ENCODE measurements at regions not wholly inside any gene's neighbourhood (a gene's known extent, or its start where the extent isn't known, plus 50 kb on each side); places are given as distances from the start of the nearest gene placed in this dataset.
"Not testable (repeated sequence)": the region's sequence is repeated elsewhere in the genome, so short reads cannot be mapped to it uniquely, and the experiment has no call there.

DNA sequence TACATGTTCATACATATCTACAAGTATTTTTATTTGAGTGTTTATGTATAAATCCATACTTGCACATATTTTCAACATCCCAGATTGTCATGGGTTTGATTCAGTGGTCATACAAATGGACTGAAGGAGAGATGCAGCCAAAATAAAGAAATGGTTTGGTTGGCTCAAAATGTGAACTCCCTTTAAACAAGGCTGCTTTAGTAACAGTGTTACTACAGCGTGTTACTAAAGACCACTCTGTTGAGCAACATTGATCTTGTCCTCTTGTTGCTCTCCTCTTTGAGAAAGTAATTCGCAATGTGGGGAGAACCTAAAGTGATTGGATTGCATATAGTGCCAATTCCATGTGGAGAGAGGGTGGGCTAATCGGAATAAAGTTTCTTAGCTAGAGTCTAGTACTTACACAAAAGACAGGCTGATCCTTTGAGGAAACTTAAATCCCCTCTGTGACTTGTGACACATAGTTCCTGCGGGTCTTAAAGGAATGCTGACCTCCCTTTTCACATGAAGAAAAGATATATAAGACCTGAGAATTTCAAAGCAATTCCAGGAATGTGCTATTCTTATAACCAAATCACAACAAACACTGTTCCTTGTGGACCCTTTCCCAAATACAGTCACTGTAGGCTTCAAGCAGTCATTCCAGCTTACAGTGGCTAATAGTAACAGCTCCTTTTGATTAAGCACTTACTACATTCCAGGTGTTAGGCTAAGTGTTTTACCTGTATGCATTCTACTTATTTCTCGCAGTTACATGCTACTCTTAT, 144.3 kb downstream of the FZD1 start:
- DNase-seq = no peak

DNA sequence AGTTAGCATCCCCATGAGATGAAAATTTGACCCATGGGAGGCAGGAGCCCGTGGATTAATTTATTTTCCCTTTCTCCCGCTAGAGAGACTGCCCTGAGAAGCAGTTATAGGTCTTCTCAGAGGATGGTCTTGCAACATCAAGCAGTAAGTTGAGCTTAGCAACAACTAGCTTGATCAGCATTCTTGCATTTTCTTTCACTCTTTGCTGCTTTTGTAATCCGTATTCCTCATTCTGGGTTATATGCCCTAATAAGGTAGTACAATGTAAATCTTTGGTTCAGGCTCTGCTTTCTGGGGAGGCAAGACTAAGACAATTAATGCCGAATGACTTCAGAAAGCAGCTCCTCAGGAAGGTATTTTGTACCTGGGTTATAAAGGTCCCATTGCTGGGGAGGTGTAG, 146.8 kb downstream of the FZD1 start:
- DNase-seq = no peak

- no peak for DNase-seq
Measured at GRCh38 chr7:91412298-91412697, 148.1 kb downstream of the FZD1 start.

- DNase-seq = no peak
Measured at GRCh38 chr7:91414734-91415133, 150.5 kb downstream of the FZD1 start.

- DNase-seq = no peak
Measured at GRCh38 chr7:91416155-91416865, 152.1 kb downstream of the FZD1 start.

DNA sequence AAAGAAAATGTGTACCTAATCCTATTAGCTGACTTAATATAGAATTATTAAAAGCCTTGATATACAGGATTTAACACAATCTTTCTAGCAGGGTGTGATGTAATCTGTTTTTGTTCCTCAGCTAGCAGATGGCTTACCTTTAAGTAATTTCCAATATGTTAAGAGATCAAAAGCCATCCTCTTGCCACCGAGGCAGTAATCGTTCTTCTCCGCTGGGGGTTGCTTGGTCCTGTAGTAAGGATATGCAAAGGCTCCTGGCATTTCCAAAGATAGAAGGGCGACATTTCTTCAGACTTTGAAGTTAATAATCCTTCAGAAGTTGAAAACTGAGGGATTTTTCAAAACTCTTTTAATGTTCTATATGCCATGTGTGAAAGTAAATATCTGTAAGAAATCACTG, 156.4 kb downstream of the FZD1 start:
- no peak for DNase-seq

DNA sequence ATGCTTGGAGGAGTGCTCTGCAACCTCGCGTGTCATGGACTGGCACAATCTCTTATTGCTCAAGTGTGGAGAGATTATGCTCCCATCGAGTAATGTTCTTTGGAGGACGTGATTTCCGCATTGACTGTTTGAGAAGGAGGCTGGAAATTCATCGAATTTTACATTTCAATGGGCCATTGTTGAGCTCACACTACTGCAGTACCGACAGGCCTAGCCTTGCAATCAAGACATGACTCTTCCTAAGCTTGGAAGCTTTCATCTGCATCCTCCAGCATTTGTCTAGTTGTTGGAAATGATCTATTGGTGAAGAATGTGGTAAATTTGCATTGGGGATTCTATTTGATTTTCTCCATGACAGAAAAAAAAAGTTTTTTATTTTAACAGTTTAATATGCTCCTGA, 156.8 kb downstream of the FZD1 start:
- no peak for DNase-seq

DNA sequence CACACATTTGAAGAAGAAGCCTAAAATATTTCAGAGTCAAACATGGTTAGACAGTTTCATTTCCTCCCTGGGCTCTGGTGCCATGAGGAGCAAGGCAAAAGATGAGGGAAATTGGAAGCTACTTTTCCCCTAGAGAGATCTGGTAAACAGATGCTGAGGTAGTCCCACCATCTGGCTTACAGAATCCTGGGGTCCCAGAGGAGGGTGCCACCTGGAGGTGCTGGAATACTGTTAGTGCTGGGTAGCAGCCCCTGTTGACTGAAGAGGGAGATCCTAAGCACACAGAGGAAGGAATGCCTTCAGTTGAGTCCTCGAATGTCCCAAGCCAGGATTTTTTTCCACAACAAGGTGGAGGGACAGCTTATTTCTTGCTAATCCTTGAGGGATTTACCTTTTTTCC, 160.1 kb downstream of the FZD1 start:
- DNase-seq = no peak

GRCh38 chr7:91425149-91425548, 160.9 kb downstream of the FZD1 start:
- DNase-seq = no peak

- no peak for DNase-seq
Measured at GRCh38 chr7:91427051-91427450, 162.8 kb downstream of the FZD1 start.

- DNase-seq = no peak
Measured at GRCh38 chr7:91431601-91432000, 167.4 kb downstream of the FZD1 start.

DNA sequence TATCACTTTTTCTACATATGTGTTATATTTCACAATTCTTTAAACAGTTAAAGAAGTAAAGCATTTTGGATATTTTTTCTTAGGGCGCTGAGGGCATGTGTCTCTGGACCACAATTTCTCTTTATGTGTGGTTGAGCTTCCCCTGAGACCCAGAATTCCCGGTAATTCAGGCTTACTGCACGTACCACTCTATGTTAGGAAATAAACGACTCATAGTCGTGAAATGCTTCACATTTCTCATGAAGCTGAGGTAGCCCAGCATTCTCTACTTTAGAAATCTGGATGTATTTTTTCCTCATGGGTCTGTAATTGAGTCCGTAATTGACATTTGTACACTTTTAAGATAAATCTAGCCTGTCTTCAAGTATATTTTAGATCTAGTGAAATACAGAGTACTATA, 170.6 kb downstream of the FZD1 start:
- no peak for DNase-seq

- no peak for DNase-seq
Measured at GRCh38 chr7:91435381-91436059, 171.3 kb downstream of the FZD1 start.

DNA sequence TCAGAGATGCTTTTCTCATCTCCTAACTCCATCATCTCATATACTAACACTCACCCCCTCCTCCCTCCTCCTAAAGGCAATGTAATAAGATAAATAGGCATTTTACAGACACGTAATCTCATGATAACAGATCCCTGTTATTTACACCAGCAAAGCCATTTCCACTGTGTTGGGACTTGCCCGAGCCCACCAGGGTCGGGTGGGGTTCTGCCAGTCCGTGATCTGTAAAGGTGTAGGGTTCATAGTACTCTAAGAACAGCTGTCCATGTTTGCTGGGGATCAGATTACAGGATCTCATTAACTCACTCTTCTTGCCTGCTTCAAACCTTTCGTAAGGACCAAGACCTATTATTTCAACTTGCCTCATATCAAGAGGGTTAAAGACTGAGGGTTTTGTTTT, 172.4 kb downstream of the FZD1 start:
- no peak for DNase-seq

DNA sequence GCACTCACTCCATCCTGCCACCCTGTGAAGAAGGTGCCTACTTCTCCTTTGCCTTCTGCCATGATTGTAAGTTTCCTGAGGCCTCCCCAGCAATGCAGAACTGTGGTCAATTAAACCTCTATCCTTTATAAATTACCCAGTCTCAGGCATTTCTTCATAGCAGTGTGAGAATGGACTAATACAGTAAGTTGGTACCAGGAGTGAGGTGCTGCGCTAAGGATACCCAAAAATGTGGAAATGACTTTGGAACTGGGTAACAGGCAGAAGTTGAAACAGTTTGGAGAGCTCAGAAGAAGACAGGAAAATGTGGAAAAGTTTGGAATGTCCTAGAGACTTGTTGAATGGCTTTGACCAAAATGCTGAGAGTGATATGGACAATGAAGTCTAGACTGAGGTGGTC, 176.0 kb downstream of the FZD1 start:
- not testable (repeated sequence) for DNase-seq

- DNase-seq = no peak
Measured at GRCh38 chr7:91443862-91444261, 179.6 kb downstream of the FZD1 start.

GRCh38 chr7:91446819-91447218, 182.6 kb downstream of the FZD1 start:
- no peak for DNase-seq

- DNase-seq = no peak
Measured at GRCh38 chr7:91455411-91455810, 191.2 kb downstream of the FZD1 start.

DNA sequence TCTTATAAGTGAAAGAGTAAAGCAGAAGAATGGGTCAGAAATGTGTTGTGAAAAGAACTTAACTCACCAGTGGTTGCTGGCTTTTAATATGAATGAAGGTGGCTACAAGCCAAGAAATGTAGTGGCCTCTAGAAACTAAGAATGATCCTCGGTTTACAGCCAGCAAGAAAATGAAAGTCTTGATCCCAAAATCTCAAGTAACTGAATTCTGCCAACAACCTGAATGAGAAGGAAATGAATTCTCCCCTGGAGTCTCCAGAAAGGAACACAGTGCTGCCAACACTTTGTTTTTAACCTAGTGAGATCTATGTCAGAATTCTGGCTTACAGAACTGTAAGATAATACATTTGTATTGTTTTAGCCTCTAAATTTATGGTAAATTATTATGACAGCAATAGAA, 193.0 kb downstream of the FZD1 start:
- no peak for DNase-seq

- DNase-seq = no peak
Measured at GRCh38 chr7:91459539-91459938, 195.3 kb downstream of the FZD1 start.

DNA sequence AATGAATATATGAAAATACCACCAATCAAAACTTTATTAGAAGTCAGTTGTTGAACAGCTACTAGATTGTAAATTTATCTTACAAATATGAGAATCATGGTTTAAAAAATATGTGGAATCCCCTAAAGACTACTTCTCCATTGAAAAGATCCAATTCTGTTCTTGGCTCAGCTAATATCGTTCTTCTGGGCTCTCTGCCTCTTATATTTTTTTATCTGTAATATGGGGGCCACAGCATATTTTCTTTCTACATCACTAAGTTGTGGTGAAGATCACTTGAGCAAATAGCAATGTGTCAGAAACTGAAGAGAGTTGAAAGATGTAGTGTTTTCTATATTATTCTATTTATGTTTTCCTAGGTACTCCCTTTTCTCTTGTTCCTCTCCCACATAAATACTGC, 198.1 kb downstream of the FZD1 start:
- no peak for DNase-seq

DNA sequence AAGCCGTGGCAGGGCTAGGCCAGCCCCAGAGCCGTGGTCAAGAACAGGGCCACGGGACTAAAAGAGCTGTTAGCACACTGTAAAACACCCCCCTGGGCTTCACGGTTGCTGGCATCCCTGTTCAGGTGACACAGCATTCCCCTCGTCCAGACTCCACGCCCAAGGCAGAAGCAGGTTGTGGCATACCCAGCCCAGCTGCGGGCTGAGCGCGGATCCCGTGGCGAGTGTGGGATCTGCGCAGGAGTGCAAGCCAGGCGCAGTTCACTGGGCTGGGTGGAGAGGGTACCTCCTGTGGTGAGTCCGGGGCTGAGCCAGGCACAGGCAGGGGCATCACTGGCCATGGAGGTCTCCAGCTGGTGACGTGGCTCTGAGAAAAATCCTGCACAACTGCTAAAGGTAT, 199.1 kb downstream of the FZD1 start:
- no peak for DNase-seq

DNA sequence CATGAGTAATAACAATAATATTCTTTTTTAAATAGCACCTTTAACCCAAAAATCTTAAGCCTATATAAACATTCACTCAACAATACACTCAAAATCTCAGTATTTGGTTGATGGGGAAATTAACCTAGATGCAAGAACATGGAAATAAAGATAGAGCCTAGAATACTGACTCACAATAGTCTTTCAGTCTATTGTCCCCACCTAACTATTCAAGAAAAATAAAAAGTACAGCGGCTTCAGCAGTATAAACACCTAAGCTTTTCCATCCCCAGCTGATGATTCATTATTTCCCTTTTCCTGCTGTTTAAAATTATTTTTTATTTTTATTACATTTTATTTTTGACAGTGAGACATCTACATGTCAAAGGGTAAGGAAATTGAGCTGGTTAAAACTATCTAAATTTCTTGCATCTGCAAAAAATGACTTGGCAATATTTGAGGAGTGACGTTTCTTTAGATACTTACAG, 201.4 kb downstream of the FZD1 start:
- DNase-seq = no peak

GRCh38 chr7:91468256-91468655, 204.0 kb downstream of the FZD1 start:
- no peak for DNase-seq
